OCI-LY3 (cell line): ENCODE measurements at regions not wholly inside any gene's neighbourhood (a gene's known extent, or its start where the extent isn't known, plus 50 kb on each side); places are given as distances from the start of the nearest gene placed in this dataset.

ENCODE experiments used
- H2AFZ ChIP-seq: fragments of 200-600, 300-600 bp; shearing (Covaris generic); 2 replicates; pipeline ENCODE4 v1.6.0; 2014; ENCODE audit warnings: antibody characterized with exemption, low read depth, low read length
- H3K27ac ChIP-seq: fragments of 200-600, 300-600 bp; sonication (generic); 2 replicates; pipeline ENCODE4 v1.5.1; 2014; ENCODE audit warnings: mild to moderate bottlenecking, low read length, moderate library complexity, mixed read lengths
- H3K27me3 ChIP-seq: fragments of 200-600, 300-600 bp; sonication (generic); 2 replicates; pipeline ENCODE4 v1.6.1; 2014; ENCODE audit warnings: low read depth, low read length, mixed read lengths
- H3K36me3 ChIP-seq: fragments of 200-600, 300-600 bp; sonication (generic); replicated peaks from 2 replicates; pipeline ENCODE3; 2014; ENCODE audit warnings: low read depth, low read length, mixed read lengths
- H3K4me1 ChIP-seq: fragments of 300-600, 200-600 bp; sonication (generic); 2 replicates; pipeline ENCODE4 v1.6.1; 2014; ENCODE audit warnings: low read length, mixed read lengths
- H3K4me2 ChIP-seq: fragments of 200-600, 300-600 bp; sonication (generic); 2 replicates; pipeline ENCODE4 v1.6.1; 2014; ENCODE audit warnings: low read length, mixed read lengths
- H3K4me3 ChIP-seq: fragments of 300-600, 200-600 bp; sonication (generic); 2 replicates; pipeline ENCODE4 v1.5.1; 2014; ENCODE audit warnings: antibody characterized with exemption, mild to moderate bottlenecking, low read length, moderate library complexity
- H3K79me2 ChIP-seq: fragments of 300-600, 200-600 bp; shearing (Covaris generic); 2 replicates; pipeline ENCODE4 v1.6.1; 2014; ENCODE audit warnings: mild to moderate bottlenecking, low read length, mixed read lengths
- H3K9ac ChIP-seq: fragments of 300-600, 200-600 bp; shearing (Covaris generic); 2 replicates; pipeline ENCODE4 v1.6.0; 2014; ENCODE audit warnings: mild to moderate bottlenecking, low read length, moderate library complexity
- H3K9me3 ChIP-seq: fragments of 200-600, 300-600 bp; shearing (Covaris generic); 2 replicates; pipeline ENCODE4 v1.6.1; 2014; ENCODE audit warnings: low read length, mixed read lengths; ENCODE audit not compliant: insufficient read depth
- H4K20me1 ChIP-seq: fragments of 200-600, 300-600 bp; sonication (generic); 2 replicates; pipeline ENCODE4 v1.6.1; 2016; ENCODE audit warnings: low read length, mixed read lengths; ENCODE audit not compliant: insufficient read depth
- EZH2phosphoT487 ChIP-seq: fragments of 200-600 bp; shearing (Covaris generic); IDR thresholded peaks from 2 replicates; pipeline ENCODE4 v1.6.1; 2018; ENCODE audit warnings: antibody characterized with exemption, mixed run types, low read depth
- TF ChIP-seq, protein P1 (sequence below): fragments of 200-600, 300-600 bp; sonication (generic); IDR thresholded peaks from 2 replicates; pipeline ENCODE4 v1.5.1; 2014; ENCODE audit warnings: antibody characterized with exemption, low read length, low read depth

- TF ChIP-seq, protein P1, sequence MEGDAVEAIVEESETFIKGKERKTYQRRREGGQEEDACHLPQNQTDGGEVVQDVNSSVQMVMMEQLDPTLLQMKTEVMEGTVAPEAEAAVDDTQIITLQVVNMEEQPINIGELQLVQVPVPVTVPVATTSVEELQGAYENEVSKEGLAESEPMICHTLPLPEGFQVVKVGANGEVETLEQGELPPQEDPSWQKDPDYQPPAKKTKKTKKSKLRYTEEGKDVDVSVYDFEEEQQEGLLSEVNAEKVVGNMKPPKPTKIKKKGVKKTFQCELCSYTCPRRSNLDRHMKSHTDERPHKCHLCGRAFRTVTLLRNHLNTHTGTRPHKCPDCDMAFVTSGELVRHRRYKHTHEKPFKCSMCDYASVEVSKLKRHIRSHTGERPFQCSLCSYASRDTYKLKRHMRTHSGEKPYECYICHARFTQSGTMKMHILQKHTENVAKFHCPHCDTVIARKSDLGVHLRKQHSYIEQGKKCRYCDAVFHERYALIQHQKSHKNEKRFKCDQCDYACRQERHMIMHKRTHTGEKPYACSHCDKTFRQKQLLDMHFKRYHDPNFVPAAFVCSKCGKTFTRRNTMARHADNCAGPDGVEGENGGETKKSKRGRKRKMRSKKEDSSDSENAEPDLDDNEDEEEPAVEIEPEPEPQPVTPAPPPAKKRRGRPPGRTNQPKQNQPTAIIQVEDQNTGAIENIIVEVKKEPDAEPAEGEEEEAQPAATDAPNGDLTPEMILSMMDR: no peak
- no peak for TF ChIP-seq EZH2phosphoT487
- no peak overlapping the region for H2AFZ ChIP-seq
- H3K27me3 ChIP-seq: no peaks in the 10 kb centered on the region
- peaks cover 2% of the 10 kb centered on the region; the same call in 1 of the 2 replicates for H3K9me3 ChIP-seq
- no peak overlapping the region for H3K4me2 ChIP-seq
- no peak overlapping the region for H3K4me3 ChIP-seq
- no peaks in the 10 kb centered on the region for H3K36me3 ChIP-seq
- H3K4me1 ChIP-seq: no peaks in the 10 kb centered on the region
- no peak overlapping the region for H3K9ac ChIP-seq
- no peak overlapping the region for H3K27ac ChIP-seq
- H4K20me1 ChIP-seq: no peaks in the 10 kb centered on the region
- no peaks in the 10 kb centered on the region for H3K79me2 ChIP-seq
These were observed 677.4 kb downstream of the SLITRK1 start for GRCh38 chr13:83204886-83205285.

DNA sequence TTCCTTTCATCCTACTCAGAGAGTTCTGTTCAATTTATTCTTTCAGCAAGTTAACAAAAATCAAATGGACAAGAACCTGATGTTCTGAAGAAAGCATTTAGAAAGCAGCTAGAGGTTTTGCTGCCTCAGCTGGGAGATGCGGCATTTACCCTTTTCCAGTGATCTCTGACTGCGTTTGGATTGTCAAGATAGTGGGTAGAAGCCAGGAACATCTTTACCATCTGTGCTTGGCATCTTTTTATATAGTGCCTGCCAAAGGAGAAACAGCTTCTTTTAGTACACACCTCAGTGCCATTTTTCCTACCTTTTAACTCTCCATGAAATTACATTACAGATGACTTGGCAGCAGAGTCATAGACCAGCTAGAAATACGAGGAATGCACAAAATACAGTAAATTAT is 680.8 kb downstream of the SLITRK1 start:
- Histone ChIP-seq H3K79me2 (no peaks in the 10 kb centered on the region), H3K4me1 (no peaks in the 10 kb centered on the region), H3K27me3 (no peaks in the 10 kb centered on the region), H3K9ac (no peak overlapping the region), H3K4me2 (no peak overlapping the region), H3K4me3 (no peak overlapping the region), H3K36me3 (no peaks in the 10 kb centered on the region), H2AFZ (no peak overlapping the region), H3K27ac (no peak overlapping the region), H4K20me1 (no peaks in the 10 kb centered on the region), H3K9me3 (no peaks in the 10 kb centered on the region)
- no peak for TF ChIP-seq EZH2phosphoT487
- TF ChIP-seq, protein P1: no peak

DNA sequence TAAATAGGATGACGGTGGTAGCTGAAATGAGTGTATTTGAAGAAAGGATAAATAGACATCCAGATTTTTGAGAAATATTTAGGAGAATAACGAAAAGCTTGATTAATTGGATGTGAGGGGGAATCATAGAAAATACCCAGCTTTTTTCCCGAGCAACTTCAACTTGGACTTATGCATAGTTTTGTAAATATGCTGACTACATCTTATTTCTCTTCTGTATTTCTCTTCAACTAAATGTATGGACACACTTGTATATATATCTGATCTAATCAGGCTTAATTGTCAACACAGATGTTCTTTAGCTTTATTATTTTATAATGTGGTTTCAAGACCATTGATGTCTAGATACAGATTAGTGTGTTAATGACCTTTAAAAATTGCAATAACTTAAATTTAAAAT is 685.0 kb downstream of the SLITRK1 start:
- Histone ChIP-seq H3K79me2 (no peaks in the 10 kb centered on the region), H3K4me2 (no peak overlapping the region), H3K4me3 (no peak overlapping the region)

GRCh38 chr13:83190020-83190419 is 692.3 kb downstream of the SLITRK1 start:
- Histone ChIP-seq H4K20me1 (no peaks in the 10 kb centered on the region), H3K27me3 (no peaks in the 10 kb centered on the region), H3K4me1 (no peaks in the 10 kb centered on the region), H3K9me3 (peaks cover 4% of the 10 kb centered on the region; the same call in 1 of the 2 replicates), H3K9ac (no peak overlapping the region), H2AFZ (no peak overlapping the region), H3K4me2 (no peak overlapping the region), H3K36me3 (no peaks in the 10 kb centered on the region), H3K4me3 (no peak overlapping the region), H3K79me2 (no peaks in the 10 kb centered on the region), H3K27ac (no peak overlapping the region)
- no peak for TF ChIP-seq EZH2phosphoT487
- TF ChIP-seq, protein P1: no peak

More for the DNA sequence above, 685.0 kb downstream of the SLITRK1 start:
- no peaks in the 10 kb centered on the region for H3K36me3 ChIP-seq
- no peak for TF ChIP-seq EZH2phosphoT487
- TF ChIP-seq, protein P1: no peak
- no peaks in the 10 kb centered on the region for H3K4me1 ChIP-seq
- H3K27ac ChIP-seq: no peak overlapping the region
- no peak overlapping the region for H3K9ac ChIP-seq
- H3K9me3 ChIP-seq: no peaks in the 10 kb centered on the region
- no peaks in the 10 kb centered on the region for H3K27me3 ChIP-seq
- no peaks in the 10 kb centered on the region for H4K20me1 ChIP-seq
- H2AFZ ChIP-seq: no peak overlapping the region
